Fibroblast of lung (primary cell): ENCODE measurements at regions not wholly inside any gene's neighbourhood (a gene's known extent, or its start where the extent isn't known, plus 50 kb on each side); places are given as distances from the start of the nearest gene placed in this dataset.
A peak's percentile ranks its signal among the peaks of the same experiment; 100 is the strongest.

Source experiments
- DNase-seq, 2 donors: peaks; one replicate each; pipeline versions ENCODE4 v3.0.0 to v3.0.0-alpha.2; 2010; ENCODE audit warnings: low read depth in 2 of 2
- H2AFZ ChIP-seq: 2 replicates; pipeline ENCODE4 v1.5.1; 2012; ENCODE audit warnings: low read length, control low read depth, inconsistent platforms
- H3K27ac ChIP-seq: 2 replicates; pipeline ENCODE4 v1.5.1; 2011; ENCODE audit warnings: low read length, control low read depth; ENCODE audit not compliant: insufficient read depth
- H3K27me3 ChIP-seq: 2 replicates; pipeline ENCODE4 v1.5.1; 2011; ENCODE audit warnings: mild to moderate bottlenecking, low read length; ENCODE audit not compliant: control insufficient read depth, insufficient read depth
- H3K36me3 ChIP-seq: 2 replicates; pipeline ENCODE4 v1.5.1; 2011; ENCODE audit warnings: low read length; ENCODE audit not compliant: control insufficient read depth, insufficient read depth
- H3K4me1 ChIP-seq: 2 replicates; pipeline ENCODE4 v1.5.1; 2011; ENCODE audit warnings: low read length; ENCODE audit not compliant: control insufficient read depth, insufficient read depth; ENCODE audit errors: extremely low read depth
- H3K4me2 ChIP-seq: 2 replicates; pipeline ENCODE4 v1.5.1; 2011; ENCODE audit warnings: low read length, control low read depth; ENCODE audit not compliant: insufficient read depth; ENCODE audit errors: extremely low read depth
- H3K4me3 ChIP-seq, 4 experiments: fragments of 200-600 bp in 1 of 4; sonication (generic) in 1 of 4; replicated peaks in 1 of 4; 2 replicates each; pipeline ENCODE4 v1.5.1; 2011 to 2016; ENCODE audit warnings: low read length in 4 of 4, low read depth in 3 of 4, mild to moderate bottlenecking in 3 of 4, control low read depth in 2 of 4, inconsistent platforms in 1 of 4, mixed read lengths in 1 of 4; ENCODE audit not compliant: insufficient read depth in 1 of 4; ENCODE audit errors: control extremely low read depth in 1 of 4
- H3K79me2 ChIP-seq: 2 replicates; pipeline ENCODE4 v1.5.1; 2012; ENCODE audit warnings: mild to moderate bottlenecking, low read length, inconsistent platforms; ENCODE audit not compliant: control insufficient read depth, insufficient read depth
- H3K9ac ChIP-seq: 2 replicates; pipeline ENCODE4 v1.5.1; 2011; ENCODE audit warnings: mild to moderate bottlenecking, low read length, control low read depth; ENCODE audit not compliant: insufficient read depth
- H3K9me3 ChIP-seq: 2 replicates; pipeline ENCODE4 v1.5.1; 2012; ENCODE audit warnings: low read depth, low read length; ENCODE audit not compliant: control insufficient read depth, insufficient read depth
- H4K20me1 ChIP-seq: 2 replicates; pipeline ENCODE4 v1.5.1; 2011; ENCODE audit warnings: low read length; ENCODE audit not compliant: control insufficient read depth, insufficient read depth; ENCODE audit errors: extremely low read depth
- EZH2 ChIP-seq: IDR thresholded peaks from 2 replicates; pipeline ENCODE4 v1.5.1; 2012; ENCODE audit warnings: low read length, control low read depth, mild to moderate bottlenecking; ENCODE audit errors: missing control alignments
- TF ChIP-seq, protein P1 (sequence below), 2 donors: IDR thresholded peaks in 1 of 2; conservative IDR thresholded peaks in 1 of 2; 1 replicate in 1 of 2; 2 replicates in 1 of 2; pipeline ENCODE4 v1.5.1; 2011 to 2012; ENCODE audit warnings: low read length in 2 of 2, control low read depth in 1 of 2, inconsistent platforms in 1 of 2, low read depth in 1 of 2, mild to moderate bottlenecking in 1 of 2

GRCh38 chr13:81194362-81194761 is 853.4 kb upstream of the SPRY2 start:
- no peak for TF ChIP-seq EZH2
- TF ChIP-seq, protein P1, sequence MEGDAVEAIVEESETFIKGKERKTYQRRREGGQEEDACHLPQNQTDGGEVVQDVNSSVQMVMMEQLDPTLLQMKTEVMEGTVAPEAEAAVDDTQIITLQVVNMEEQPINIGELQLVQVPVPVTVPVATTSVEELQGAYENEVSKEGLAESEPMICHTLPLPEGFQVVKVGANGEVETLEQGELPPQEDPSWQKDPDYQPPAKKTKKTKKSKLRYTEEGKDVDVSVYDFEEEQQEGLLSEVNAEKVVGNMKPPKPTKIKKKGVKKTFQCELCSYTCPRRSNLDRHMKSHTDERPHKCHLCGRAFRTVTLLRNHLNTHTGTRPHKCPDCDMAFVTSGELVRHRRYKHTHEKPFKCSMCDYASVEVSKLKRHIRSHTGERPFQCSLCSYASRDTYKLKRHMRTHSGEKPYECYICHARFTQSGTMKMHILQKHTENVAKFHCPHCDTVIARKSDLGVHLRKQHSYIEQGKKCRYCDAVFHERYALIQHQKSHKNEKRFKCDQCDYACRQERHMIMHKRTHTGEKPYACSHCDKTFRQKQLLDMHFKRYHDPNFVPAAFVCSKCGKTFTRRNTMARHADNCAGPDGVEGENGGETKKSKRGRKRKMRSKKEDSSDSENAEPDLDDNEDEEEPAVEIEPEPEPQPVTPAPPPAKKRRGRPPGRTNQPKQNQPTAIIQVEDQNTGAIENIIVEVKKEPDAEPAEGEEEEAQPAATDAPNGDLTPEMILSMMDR (conservative IDR thresholded peaks at IDR 0.05 in 1 of 2, IDR thresholded peaks at IDR 0.05 in 1 of 2; ENCODE audit: low read depth in 1 of 2, low read length in 2 of 2), result no peak
- Histone ChIP-seq H4K20me1 (no peaks in the 10 kb centered on the region), H3K36me3 (no peaks in the 10 kb centered on the region), H3K4me2 (no peak overlapping the region), H3K9ac (no peak overlapping the region), H3K79me2 (no peaks in the 10 kb centered on the region), H3K27ac (no peak overlapping the region), H3K4me3 (no peak overlapping the region), H3K9me3 (no peaks in the 10 kb centered on the region), H3K4me1 (no peaks in the 10 kb centered on the region), H2AFZ (no peak overlapping the region), H3K27me3 (no peaks in the 10 kb centered on the region)
- DNase-seq, result no peak

- H3K27ac ChIP-seq, result no peak overlapping the region
- H3K4me3 ChIP-seq, result no peak overlapping the region
- no peak overlapping the region for H2AFZ ChIP-seq
- no peaks in the 10 kb centered on the region for H3K27me3 ChIP-seq
- no peak for TF ChIP-seq EZH2
- TF ChIP-seq, protein P1 (conservative IDR thresholded peaks at IDR 0.05 in 1 of 2, IDR thresholded peaks at IDR 0.05 in 1 of 2; ENCODE audit: low read depth in 1 of 2, low read length in 2 of 2), result no peak
- no peak overlapping the region for H3K4me2 ChIP-seq
- H3K9ac ChIP-seq, result no peak overlapping the region
- H3K79me2 ChIP-seq, result no peaks in the 10 kb centered on the region
- H3K4me1 ChIP-seq, result no peaks in the 10 kb centered on the region
- no peaks in the 10 kb centered on the region for H3K36me3 ChIP-seq
- peak; percentile 22 to 32 for DNase-seq
- H3K9me3 ChIP-seq, result no peaks in the 10 kb centered on the region
- no peaks in the 10 kb centered on the region for H4K20me1 ChIP-seq
These were observed 843.8 kb upstream of the SPRY2 start for GRCh38 chr13:81184556-81185265.

- Histone ChIP-seq H3K4me2 (no peak overlapping the region), H3K9ac (no peak overlapping the region), H4K20me1 (no peaks in the 10 kb centered on the region), H3K4me1 (no peaks in the 10 kb centered on the region), H2AFZ (no peak overlapping the region), H3K79me2 (no peaks in the 10 kb centered on the region), H3K9me3 (no peaks in the 10 kb centered on the region), H3K27ac (no peak overlapping the region), H3K4me3 (no peak overlapping the region), H3K36me3 (no peaks in the 10 kb centered on the region), H3K27me3 (no peaks in the 10 kb centered on the region)
- TF ChIP-seq, protein P1 (conservative IDR thresholded peaks at IDR 0.05 in 1 of 2, IDR thresholded peaks at IDR 0.05 in 1 of 2; ENCODE audit: low read depth in 1 of 2, low read length in 2 of 2), result no peak
- no peak for TF ChIP-seq EZH2
- no peak for DNase-seq
These were observed 831.7 kb upstream of the SPRY2 start for GRCh38 chr13:81172603-81173002.
